GM21825 (cell line): ENCODE measurements at regions not wholly inside any gene's neighbourhood (a gene's known extent, or its start where the extent isn't known, plus 50 kb on each side); places are given as distances from the start of the nearest gene placed in this dataset.
"Not testable (repeated sequence)": the region's sequence is repeated elsewhere in the genome, so short reads cannot be mapped to it uniquely, and the experiment has no call there.

ENCODE experiments used
- ATAC-seq: cut with Tn5 transposase; IDR thresholded peaks from one replicate; pipeline ENCODE4 v1.9.1; 2021; ENCODE audit warnings: mild to moderate bottlenecking, moderate library complexity; ENCODE audit not compliant: unreplicated experiment

GRCh38 chr4:79850626-79851025 is 222.4 kb downstream of the ANTXR2 start:
- ATAC-seq = no peak

DNA sequence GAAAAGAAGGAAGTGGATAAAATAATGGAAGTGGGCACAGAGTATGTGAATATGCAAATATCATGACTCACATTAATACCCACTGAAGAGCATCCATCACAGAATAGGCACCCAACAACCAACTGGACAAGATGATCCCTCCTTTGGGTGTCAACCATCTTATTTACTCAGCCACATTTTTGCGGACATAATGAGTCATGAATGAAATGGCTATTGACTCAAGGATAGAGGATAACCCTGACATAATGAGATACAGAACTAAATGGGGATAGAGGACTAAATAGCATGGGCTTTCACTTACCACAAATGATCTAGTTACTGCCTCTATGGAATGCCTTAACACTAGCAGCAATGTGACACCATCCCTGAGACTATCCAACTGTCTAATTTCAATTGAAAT is 224.7 kb downstream of the ANTXR2 start:
- ATAC-seq = no peak

DNA sequence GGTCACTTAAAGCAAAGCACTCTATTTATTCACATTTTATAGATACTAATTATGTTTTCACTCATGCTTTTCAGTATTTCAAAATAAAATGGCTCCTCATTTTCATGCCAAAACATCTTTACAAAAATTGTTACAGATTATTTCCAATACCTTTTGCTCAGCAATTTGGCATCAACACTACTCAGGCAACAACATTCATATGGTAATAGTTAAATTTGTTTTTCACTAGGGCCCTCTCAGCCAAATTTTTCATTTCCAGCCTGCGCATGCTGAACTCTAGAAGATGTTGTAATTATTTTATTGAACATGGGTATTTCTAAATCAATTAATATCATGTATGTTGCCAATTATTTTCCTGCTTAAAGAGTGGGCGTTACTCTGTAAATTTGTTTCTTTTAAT is 225.6 kb downstream of the ANTXR2 start:
- ATAC-seq = no peak

- no peak for ATAC-seq
These were observed 230.9 kb downstream of the ANTXR2 start for GRCh38 chr4:79842162-79842561.

GRCh38 chr4:79833857-79834256 is 239.2 kb downstream of the ANTXR2 start:
- ATAC-seq = no peak

DNA sequence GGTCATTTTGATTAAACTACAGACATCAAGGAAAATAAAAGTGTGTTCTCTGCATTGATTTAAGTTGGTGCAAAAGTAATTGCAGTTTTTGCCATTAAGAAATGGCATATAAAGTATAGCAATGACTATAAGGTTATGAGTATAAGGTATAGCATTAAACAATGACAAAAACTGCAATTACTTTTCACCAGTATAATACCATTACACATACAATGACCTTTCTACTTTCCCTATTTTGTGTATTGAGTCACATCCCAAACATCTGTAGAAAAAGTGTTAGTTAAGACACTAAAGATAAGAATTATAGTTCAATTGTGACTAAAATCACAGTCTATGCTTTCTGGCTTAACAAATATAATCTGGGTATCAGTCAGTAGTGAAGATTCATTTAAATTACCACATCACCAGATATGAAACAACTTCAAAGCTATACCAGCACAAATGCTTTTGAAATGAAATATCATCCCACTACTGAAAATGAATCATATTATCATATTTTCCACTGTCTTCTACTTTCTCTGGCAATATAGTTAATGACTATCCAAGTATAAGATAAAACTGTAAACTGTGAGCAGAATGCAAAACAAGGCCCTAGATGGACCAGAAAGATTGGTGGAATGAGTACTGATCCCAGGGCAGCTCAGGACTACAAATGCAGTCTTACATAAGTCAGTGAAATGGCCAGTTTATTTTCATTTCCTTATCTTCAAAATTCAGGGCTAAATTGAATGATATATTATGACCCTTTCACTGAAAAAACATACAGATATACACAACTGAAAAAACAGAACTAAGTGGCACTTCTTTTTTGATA is 241.1 kb downstream of the ANTXR2 start:
- ATAC-seq = no peak

GRCh38 chr4:79831119-79831528 is 241.9 kb downstream of the ANTXR2 start:
- no peak for ATAC-seq

GRCh38 chr4:79827283-79827682 is 245.7 kb downstream of the ANTXR2 start:
- ATAC-seq = no peak

DNA sequence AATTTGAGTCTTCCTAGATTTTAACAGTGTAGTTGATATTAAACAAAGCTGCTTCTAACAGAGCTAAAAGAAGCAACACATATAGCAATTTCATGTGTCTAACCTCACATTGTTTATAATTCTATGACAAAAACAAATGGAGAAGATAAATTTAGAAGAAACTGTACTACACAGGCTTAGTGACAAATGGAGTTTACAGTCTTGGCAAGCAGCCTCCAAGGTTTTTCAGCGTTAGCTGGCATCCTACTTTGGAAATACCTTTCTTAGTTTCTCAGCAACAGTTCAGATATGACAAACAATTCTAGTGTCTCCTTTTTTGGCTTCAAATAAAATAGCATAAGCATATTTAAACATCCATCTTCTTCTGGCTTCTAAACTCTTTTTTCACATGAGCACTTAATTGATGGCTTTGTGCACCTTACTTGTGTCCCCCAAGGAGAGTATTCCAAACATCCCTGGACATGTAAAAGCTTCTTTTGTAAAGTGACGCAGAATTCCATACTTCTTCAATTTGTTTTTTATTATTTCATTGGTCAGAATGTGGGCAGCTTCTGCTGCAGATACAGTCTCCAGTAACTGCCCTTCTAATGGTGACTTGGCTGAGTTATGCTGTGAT is 249.8 kb downstream of the ANTXR2 start:
- no peak for ATAC-seq

GRCh38 chr4:79820427-79820826 is 252.6 kb downstream of the ANTXR2 start:
- ATAC-seq = no peak

- ATAC-seq = not testable (repeated sequence)
These were observed 265.1 kb downstream of the ANTXR2 start for GRCh38 chr4:79807933-79808332.

DNA sequence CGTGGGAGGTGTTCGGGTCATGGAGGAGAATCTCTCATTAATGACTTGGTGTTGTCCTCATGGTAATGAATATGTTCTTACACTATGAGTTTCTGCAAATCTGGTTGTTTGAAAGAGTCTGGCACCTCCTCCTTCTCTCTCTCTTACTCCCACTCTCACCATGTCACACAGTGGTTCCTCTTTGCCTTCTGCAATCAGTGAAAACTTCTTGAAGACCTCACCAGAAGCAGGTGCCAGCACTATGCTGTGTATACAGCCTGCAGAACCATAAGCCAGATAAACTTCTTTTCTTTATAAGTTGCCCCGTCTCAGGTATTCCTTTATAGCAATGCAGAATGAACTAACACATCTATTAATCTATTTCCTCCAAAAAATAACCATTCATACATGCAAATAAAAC is 275.0 kb downstream of the ANTXR2 start:
- no peak for ATAC-seq

- ATAC-seq = no peak
These were observed 276.1 kb downstream of the ANTXR2 start for GRCh38 chr4:79796948-79797347.

GRCh38 chr4:79788884-79789283 is 284.1 kb downstream of the ANTXR2 start:
- ATAC-seq = no peak

GRCh38 chr4:79780129-79780528 is 292.9 kb downstream of the ANTXR2 start:
- ATAC-seq = no peak

DNA sequence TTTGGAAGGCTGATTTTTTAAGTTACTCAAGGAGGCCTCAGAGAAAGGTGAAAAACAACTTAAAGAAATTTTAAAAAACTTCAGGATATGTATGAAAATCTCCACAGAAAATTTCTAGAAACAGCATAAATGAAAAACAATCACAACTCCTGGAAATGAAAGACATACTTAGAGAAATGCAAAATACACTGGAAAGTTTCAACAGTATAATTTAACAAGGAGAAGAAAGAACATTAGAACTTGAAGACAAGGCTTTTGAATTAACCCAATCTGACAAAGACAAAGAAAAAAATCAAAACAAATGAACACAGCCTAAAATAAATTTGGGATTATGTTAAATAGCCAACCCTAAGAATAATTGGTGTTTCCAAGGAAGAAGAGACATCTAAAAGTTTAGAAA is 300.5 kb downstream of the ANTXR2 start:
- ATAC-seq = no peak

GRCh38 chr4:79764120-79764519 is 308.9 kb downstream of the ANTXR2 start:
- ATAC-seq = no peak

DNA sequence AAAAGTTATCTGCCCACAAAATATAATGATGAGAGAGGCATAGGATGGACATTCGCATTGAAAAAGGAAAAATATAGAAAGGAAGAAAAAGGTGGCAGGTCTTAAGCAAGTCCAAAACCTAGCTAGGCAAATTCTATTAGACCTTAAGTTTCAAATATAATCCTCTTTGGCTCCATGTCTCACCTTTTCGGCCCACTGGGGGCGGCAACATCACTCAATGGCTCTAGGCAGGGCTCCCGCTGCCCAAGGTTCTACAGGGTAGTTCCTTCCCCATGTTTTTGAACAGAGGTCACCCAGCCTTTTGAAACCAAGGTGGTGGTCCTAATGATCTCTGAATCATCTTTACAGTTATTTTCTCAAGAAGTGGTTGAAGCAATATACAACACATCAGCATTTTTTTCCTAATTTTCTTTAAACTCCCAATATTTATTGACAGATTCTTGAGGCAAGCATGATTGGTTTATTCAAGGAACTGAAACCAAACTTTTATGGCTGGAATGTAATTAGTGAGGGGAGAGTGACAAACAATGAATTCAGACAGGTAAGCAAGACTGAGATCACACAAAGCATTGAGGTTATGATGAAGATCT is 309.4 kb downstream of the ANTXR2 start:
- ATAC-seq = no peak

GRCh38 chr4:79759793-79760192 is 313.2 kb downstream of the ANTXR2 start:
- no peak for ATAC-seq

- ATAC-seq = no peak
These were observed 315.4 kb downstream of the ANTXR2 start for GRCh38 chr4:79757600-79757999.

DNA sequence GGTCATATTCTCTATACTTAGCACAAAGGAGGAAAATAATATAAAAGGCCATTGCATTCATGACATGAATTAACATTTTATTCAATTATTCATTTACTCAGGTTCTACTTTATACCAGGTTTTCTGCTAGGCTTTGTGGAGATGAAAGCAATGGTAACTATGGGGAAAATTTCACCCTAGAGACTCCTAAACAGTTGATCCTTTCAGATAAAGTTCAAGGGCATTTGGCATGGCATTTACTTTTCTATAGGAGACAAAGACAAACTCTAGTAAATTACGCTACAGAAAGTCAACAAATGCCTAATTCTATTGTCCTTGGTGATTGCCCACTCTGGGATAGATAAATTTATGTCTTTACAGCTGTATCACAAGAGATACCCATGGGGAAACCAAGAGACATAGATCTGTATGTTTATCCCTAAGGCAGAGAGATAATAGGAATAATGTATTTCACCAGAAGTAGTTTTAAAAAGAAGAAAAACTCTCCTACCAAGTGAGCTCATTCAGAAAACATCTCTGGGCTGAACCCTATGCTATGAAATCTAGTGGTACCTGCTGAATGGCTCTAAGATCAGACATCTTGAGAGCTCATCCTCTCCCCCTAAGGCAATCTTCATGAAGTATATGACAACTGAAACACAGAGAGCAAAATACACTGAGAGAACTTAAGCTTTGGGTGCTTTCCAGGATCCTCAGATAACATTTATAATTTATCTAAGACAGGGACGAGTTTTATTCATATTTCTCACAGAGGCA is 316.7 kb downstream of the ANTXR2 start:
- ATAC-seq = no peak
